ENCODE measurements at regions not wholly inside any gene's neighbourhood (a gene's known extent, or its start where the extent isn't known, plus 50 kb on each side); places are given as distances from the start of the nearest gene placed in this dataset.

- Histone ChIP-seq H3K79me2 (ENCODE audit: insufficient read depth, low read length) (no peaks in the 10 kb centered on the region), H3K9ac (ENCODE audit: low read length) (no peak overlapping the region), H3K9me3 (ENCODE audit: insufficient read depth, low read depth, low read length) (no peaks in the 10 kb centered on the region), H2AFZ (ENCODE audit: low read depth, low read length) (no peak overlapping the region), H3K4me1 (ENCODE audit: insufficient read depth, low read length) (no peaks in the 10 kb centered on the region), H3K27me3 (ENCODE audit: insufficient read depth, low read length) (no peaks in the 10 kb centered on the region), H4K20me1 (ENCODE audit: insufficient read depth, low read length) (no peaks in the 10 kb centered on the region), H3K4me2 (ENCODE audit: low read length) (no peak overlapping the region), H3K27ac (ENCODE audit: low read depth, low read length) (no peak overlapping the region), H3K4me3 (ENCODE audit: insufficient read depth, low read depth, low read length) (no peak overlapping the region), H3K36me3 (ENCODE audit: insufficient read depth, low read length) (no peaks in the 10 kb centered on the region)
- Mint-ChIP-seq H3K36me3 (ENCODE audit: low read depth, unreplicated experiment) (no peaks in the 10 kb centered on the region), H3K9me3 (ENCODE audit: unreplicated experiment) (peaks cover 2% of the 10 kb centered on the region), H3K4me3 (ENCODE audit: unreplicated experiment) (no peak overlapping the region), H3K4me1 (ENCODE audit: low read depth, unreplicated experiment) (peaks cover 4% of the 10 kb centered on the region), H3K27me3 (ENCODE audit: low read depth, unreplicated experiment) (no peaks in the 10 kb centered on the region), H3K27ac (ENCODE audit: unreplicated experiment) (no peak overlapping the region)
- no peak for FAIRE-seq
- TF ChIP-seq CTCF (IDR thresholded peaks at IDR 0.05; ENCODE audit: insufficient read depth, low read depth, low read length): no peak
- TF ChIP-seq EZH2 (IDR thresholded peaks at IDR 0.05; ENCODE audit: insufficient read depth, low read length): no peak
- DNase-seq (ENCODE audit: low read depth): no peak
Measured at GRCh38 chr4:146062340-146062739, 113.2 kb upstream of the LSM6 start.

- H3K4me1 Mint-ChIP-seq (ENCODE audit: low read depth, unreplicated experiment): peaks cover 4% of the 10 kb centered on the region
- Histone ChIP-seq H3K4me1 (ENCODE audit: insufficient read depth, low read length) (no peaks in the 10 kb centered on the region), H3K79me2 (ENCODE audit: insufficient read depth, low read length) (no peaks in the 10 kb centered on the region), H2AFZ (ENCODE audit: low read depth, low read length) (no peak overlapping the region), H3K36me3 (ENCODE audit: insufficient read depth, low read length) (no peaks in the 10 kb centered on the region), H3K4me2 (ENCODE audit: low read length) (no peak overlapping the region), H3K27ac (ENCODE audit: low read depth, low read length) (no peak overlapping the region), H3K4me3 (ENCODE audit: insufficient read depth, low read depth, low read length) (no peak overlapping the region), H3K9ac (ENCODE audit: low read length) (no peak overlapping the region), H3K9me3 (ENCODE audit: insufficient read depth, low read depth, low read length) (no peaks in the 10 kb centered on the region), H4K20me1 (ENCODE audit: insufficient read depth, low read length) (no peaks in the 10 kb centered on the region), H3K27me3 (ENCODE audit: insufficient read depth, low read length) (no peaks in the 10 kb centered on the region)
- no peak overlapping the region for H3K4me3 Mint-ChIP-seq (ENCODE audit: unreplicated experiment)
- H3K27me3 Mint-ChIP-seq (ENCODE audit: low read depth, unreplicated experiment): no peaks in the 10 kb centered on the region
- no peak for TF ChIP-seq CTCF (IDR thresholded peaks at IDR 0.05; ENCODE audit: insufficient read depth, low read depth, low read length)
- TF ChIP-seq EZH2 (IDR thresholded peaks at IDR 0.05; ENCODE audit: insufficient read depth, low read length): no peak
- H3K9me3 Mint-ChIP-seq (ENCODE audit: unreplicated experiment): no peaks in the 10 kb centered on the region
- DNase-seq (ENCODE audit: low read depth) (no peak), FAIRE-seq (no peak)
- H3K36me3 Mint-ChIP-seq (ENCODE audit: low read depth, unreplicated experiment): no peaks in the 10 kb centered on the region
- no peak overlapping the region for H3K27ac Mint-ChIP-seq (ENCODE audit: unreplicated experiment)
Measured at GRCh38 chr4:146061610-146062334, 113.7 kb upstream of the LSM6 start.

- Mint-ChIP-seq H3K4me3 (ENCODE audit: unreplicated experiment) (no peak overlapping the region), H3K4me1 (ENCODE audit: low read depth, unreplicated experiment) (peaks cover 7% of the 10 kb centered on the region), H3K9me3 (ENCODE audit: unreplicated experiment) (no peaks in the 10 kb centered on the region), H3K36me3 (ENCODE audit: low read depth, unreplicated experiment) (no peaks in the 10 kb centered on the region), H3K27me3 (ENCODE audit: low read depth, unreplicated experiment) (peaks cover 4% of the 10 kb centered on the region), H3K27ac (ENCODE audit: unreplicated experiment) (no peak overlapping the region)
- H3K9me3 ChIP-seq (ENCODE audit: insufficient read depth, low read depth, low read length): no peaks in the 10 kb centered on the region
- no peaks in the 10 kb centered on the region for H3K27me3 ChIP-seq (ENCODE audit: insufficient read depth, low read length)
- no peak overlapping the region for H3K27ac ChIP-seq (ENCODE audit: low read depth, low read length)
- H3K4me2 ChIP-seq (ENCODE audit: low read length): no peak overlapping the region
- no peaks in the 10 kb centered on the region for H3K79me2 ChIP-seq (ENCODE audit: insufficient read depth, low read length)
- H2AFZ ChIP-seq (ENCODE audit: low read depth, low read length): no peak overlapping the region
- H3K9ac ChIP-seq (ENCODE audit: low read length): no peak overlapping the region
- H4K20me1 ChIP-seq (ENCODE audit: insufficient read depth, low read length): no peaks in the 10 kb centered on the region
- TF ChIP-seq CTCF (IDR thresholded peaks at IDR 0.05; ENCODE audit: insufficient read depth, low read depth, low read length) (no peak), EZH2 (IDR thresholded peaks at IDR 0.05; ENCODE audit: insufficient read depth, low read length) (no peak)
- H3K4me3 ChIP-seq (ENCODE audit: insufficient read depth, low read depth, low read length): no peak overlapping the region
- H3K36me3 ChIP-seq (ENCODE audit: insufficient read depth, low read length): no peaks in the 10 kb centered on the region
- FAIRE-seq (no peak), DNase-seq (ENCODE audit: low read depth) (no peak)
- H3K4me1 ChIP-seq (ENCODE audit: insufficient read depth, low read length): no peaks in the 10 kb centered on the region
Measured at GRCh38 chr4:146059865-146060264, 115.7 kb upstream of the LSM6 start.
